A673 (cell line): ENCODE measurements at regions not wholly inside any gene's neighbourhood (a gene's known extent, or its start where the extent isn't known, plus 50 kb on each side); places are given as distances from the start of the nearest gene placed in this dataset.

Experiments
- BruUV-seq: library from RNA; stranded (reverse); fragments of 400-500 nt; replicated peaks from 2 replicates; lab custom pipeline; 2021; lab: Mats Ljungman, UMichigan
- CTCF ChIA-PET: fragments of 300-600 bp; sonication (Branson Sonifier 250); formaldehyde crosslinking; loops from one replicate; lab custom pipeline; 2022; ENCODE audit warnings: antibody characterized with exemption; lab: Charles Lee
- POLR2A ChIA-PET: fragments of 300-600 bp; sonication (Branson Sonifier 250); formaldehyde crosslinking; loops from one replicate; lab custom pipeline; 2022; ENCODE audit warnings: antibody characterized with exemption; ENCODE audit not compliant: low non-redundant PET; lab: Charles Lee
- DNase-seq: peaks from one replicate; pipeline ENCODE4 v3.0.0-alpha.2; 2015; ENCODE audit warnings: low spot score
- H3K27ac ChIP-seq: fragments of 200-600 bp; sonication (generic); 2 replicates; pipeline ENCODE4 v1.5.1; 2016; ENCODE audit warnings: mixed run types, low read depth, mild to moderate bottlenecking, mixed read lengths, antibody characterized with exemption, low read length; ENCODE audit not compliant: poor library complexity, severe bottlenecking
- H3K27me3 ChIP-seq: fragments of 200-600 bp; sonication (generic); replicated peaks from 2 replicates; pipeline ENCODE4 v1.6.1; 2017; ENCODE audit warnings: mixed run types, low read depth, mild to moderate bottlenecking, mixed read lengths, antibody characterized with exemption, low read length; ENCODE audit not compliant: insufficient read depth, poor library complexity
- H3K36me3 ChIP-seq: fragments of 200-600 bp; sonication (generic); 2 replicates; pipeline ENCODE4 v1.6.1; 2016; ENCODE audit warnings: mixed run types, mild to moderate bottlenecking, mixed read lengths, antibody characterized with exemption, low read length; ENCODE audit not compliant: insufficient read depth, poor library complexity, severe bottlenecking
- H3K4me1 ChIP-seq: fragments of 200-600 bp; sonication (generic); 2 replicates; pipeline ENCODE4 v1.6.1; 2017; ENCODE audit warnings: mixed run types, mild to moderate bottlenecking, mixed read lengths, antibody characterized with exemption, low read length; ENCODE audit not compliant: insufficient read depth, poor library complexity, severe bottlenecking
- H3K4me3 ChIP-seq: fragments of 200-600 bp; sonication (generic); 2 replicates; pipeline ENCODE4 v1.5.1; 2016; ENCODE audit warnings: low read depth, mixed run types, mild to moderate bottlenecking, mixed read lengths, low read length; ENCODE audit not compliant: poor library complexity, severe bottlenecking
- H3K9me3 ChIP-seq: fragments of 200-600 bp; sonication (generic); 2 replicates; pipeline ENCODE4 v1.6.1; 2016; ENCODE audit warnings: mixed run types, low read depth, mild to moderate bottlenecking, mixed read lengths, antibody characterized with exemption, low read length; ENCODE audit not compliant: poor library complexity, severe bottlenecking
- EZH2 ChIP-seq: fragments of 200-600 bp; sonication (generic); IDR thresholded peaks from 2 replicates; pipeline ENCODE4 v1.6.1; 2017; ENCODE audit warnings: borderline replicate concordance, low read depth, mild to moderate bottlenecking, mixed read lengths, antibody characterized with exemption, low read length; ENCODE audit not compliant: poor library complexity, severe bottlenecking
- intact Hi-C: fragments of 100-400 bp; cut with micrococcal nuclease; formaldehyde crosslinking; loops from one replicate; pipeline ENCODE4 v1.10.0; 2022; ENCODE audit not compliant: unreplicated experiment
- TF ChIP-seq, protein P1 (sequence below): fragments of 300-800, 200-600 bp; sonication (generic); conservative IDR thresholded peaks from 2 replicates; pipeline ENCODE4 v1.5.1; 2017; ENCODE audit warnings: low read depth, mild to moderate bottlenecking, antibody characterized with exemption, low read length, moderate library complexity, mixed read lengths

- no TSS peak for BruUV-seq
- Histone ChIP-seq H3K4me3 (no peak overlapping the region), H3K27ac (no peak overlapping the region), H3K27me3 (no peaks in the 10 kb centered on the region), H3K9me3 (peaks cover 18% of the 10 kb centered on the region), H3K4me1 (no peaks in the 10 kb centered on the region), H3K36me3 (no peaks in the 10 kb centered on the region)
- ChIA-PET CTCF (interaction anchor here (0.5 kb wide), 1 partner anchor 329 kb away, joined by 6 read pairs; no protein-coding TSS in a partner anchor), POLR2A (no interaction called here)
- no peak for TF ChIP-seq EZH2
- TF ChIP-seq, protein P1, sequence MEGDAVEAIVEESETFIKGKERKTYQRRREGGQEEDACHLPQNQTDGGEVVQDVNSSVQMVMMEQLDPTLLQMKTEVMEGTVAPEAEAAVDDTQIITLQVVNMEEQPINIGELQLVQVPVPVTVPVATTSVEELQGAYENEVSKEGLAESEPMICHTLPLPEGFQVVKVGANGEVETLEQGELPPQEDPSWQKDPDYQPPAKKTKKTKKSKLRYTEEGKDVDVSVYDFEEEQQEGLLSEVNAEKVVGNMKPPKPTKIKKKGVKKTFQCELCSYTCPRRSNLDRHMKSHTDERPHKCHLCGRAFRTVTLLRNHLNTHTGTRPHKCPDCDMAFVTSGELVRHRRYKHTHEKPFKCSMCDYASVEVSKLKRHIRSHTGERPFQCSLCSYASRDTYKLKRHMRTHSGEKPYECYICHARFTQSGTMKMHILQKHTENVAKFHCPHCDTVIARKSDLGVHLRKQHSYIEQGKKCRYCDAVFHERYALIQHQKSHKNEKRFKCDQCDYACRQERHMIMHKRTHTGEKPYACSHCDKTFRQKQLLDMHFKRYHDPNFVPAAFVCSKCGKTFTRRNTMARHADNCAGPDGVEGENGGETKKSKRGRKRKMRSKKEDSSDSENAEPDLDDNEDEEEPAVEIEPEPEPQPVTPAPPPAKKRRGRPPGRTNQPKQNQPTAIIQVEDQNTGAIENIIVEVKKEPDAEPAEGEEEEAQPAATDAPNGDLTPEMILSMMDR, result no peak
- intact Hi-C loops, result no loop called here
- DNase-seq, result no peak
These were observed 472.7 kb upstream of the TMPO start for GRCh38 chr12:98042668-98043067.

DNA sequence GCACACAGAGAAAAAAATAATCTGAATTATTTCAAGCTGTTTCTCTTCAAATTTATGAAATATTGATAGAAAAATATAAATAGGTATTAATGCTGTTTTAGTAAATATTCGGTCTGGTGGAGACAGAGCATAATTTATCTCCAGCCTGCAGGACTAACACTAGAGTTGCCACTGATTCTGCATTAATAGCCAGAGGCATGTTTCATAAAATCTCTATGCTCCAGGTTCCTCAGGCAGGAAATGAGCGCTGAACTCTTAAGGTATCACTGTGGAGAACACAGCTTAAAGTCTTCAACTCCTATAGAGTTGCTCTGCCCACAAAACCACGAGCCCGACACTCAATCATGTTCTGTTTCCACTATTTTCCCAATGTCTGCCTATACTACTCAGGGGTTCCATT is 470.0 kb upstream of the TMPO start:
- TF ChIP-seq EZH2, result no peak
- TF ChIP-seq, protein P1, result no peak
- Histone ChIP-seq H3K27ac (no peak overlapping the region), H3K27me3 (no peaks in the 10 kb centered on the region), H3K4me1 (no peaks in the 10 kb centered on the region), H3K36me3 (no peaks in the 10 kb centered on the region), H3K4me3 (no peak overlapping the region), H3K9me3 (peaks cover 1% of the 10 kb centered on the region)
- POLR2A ChIA-PET, result no interaction called here
- BruUV-seq, result no TSS peak
- DNase-seq, result no peak
- CTCF ChIA-PET, result no interaction called here
- intact Hi-C loops, result no loop called here

- POLR2A ChIA-PET, result no interaction called here
- DNase-seq, result no peak
- Histone ChIP-seq H3K4me3 (no peak overlapping the region), H3K27me3 (peaks cover 8% of the 10 kb centered on the region), H3K4me1 (peaks cover 22% of the 10 kb centered on the region), H3K9me3 (no peaks in the 10 kb centered on the region), H3K27ac (no peak overlapping the region), H3K36me3 (no peaks in the 10 kb centered on the region)
- BruUV-seq, result no TSS peak
- CTCF ChIA-PET, result no interaction called here
- TF ChIP-seq, protein P1, result no peak
- TF ChIP-seq EZH2, result no peak
- intact Hi-C loops, result no loop called here
These were observed 467.1 kb upstream of the TMPO start for GRCh38 chr12:98048326-98048725.
